Activated naive CD8-positive, alpha-beta T cell treated with anti-CD3 and anti-CD28 coated beads for 36 hours (primary cell): ENCODE measurements at regions not wholly inside any gene's neighbourhood (a gene's known extent, or its start where the extent isn't known, plus 50 kb on each side); places are given as distances from the start of the nearest gene placed in this dataset.
"Not testable (repeated sequence)": the region's sequence is repeated elsewhere in the genome, so short reads cannot be mapped to it uniquely, and the experiment has no call there.

Experiments used
- DNase-seq: peaks from one replicate; pipeline ENCODE4 v3.0.0; 2021
- H3K27ac Mint-ChIP-seq: one replicate; pipeline ENCODE4 v1.8.0; 2022; ENCODE audit warnings: mild to moderate bottlenecking, moderate library complexity, mixed read lengths
- H3K27me3 Mint-ChIP-seq: one replicate; pipeline ENCODE4 v1.8.0; 2022; ENCODE audit warnings: mild to moderate bottlenecking, mixed read lengths
- H3K36me3 Mint-ChIP-seq: one replicate; pipeline ENCODE4 v1.8.0; 2021; ENCODE audit warnings: mild to moderate bottlenecking, mixed read lengths
- H3K4me1 Mint-ChIP-seq: one replicate; pipeline ENCODE4 v1.8.0; 2021; ENCODE audit warnings: mixed read lengths
- H3K4me3 Mint-ChIP-seq: one replicate; pipeline ENCODE4 v1.8.0; 2022; ENCODE audit warnings: mild to moderate bottlenecking, moderate library complexity, mixed read lengths
- H3K9me3 Mint-ChIP-seq: one replicate; pipeline ENCODE4 v1.8.0; 2022; ENCODE audit warnings: mixed read lengths

DNA sequence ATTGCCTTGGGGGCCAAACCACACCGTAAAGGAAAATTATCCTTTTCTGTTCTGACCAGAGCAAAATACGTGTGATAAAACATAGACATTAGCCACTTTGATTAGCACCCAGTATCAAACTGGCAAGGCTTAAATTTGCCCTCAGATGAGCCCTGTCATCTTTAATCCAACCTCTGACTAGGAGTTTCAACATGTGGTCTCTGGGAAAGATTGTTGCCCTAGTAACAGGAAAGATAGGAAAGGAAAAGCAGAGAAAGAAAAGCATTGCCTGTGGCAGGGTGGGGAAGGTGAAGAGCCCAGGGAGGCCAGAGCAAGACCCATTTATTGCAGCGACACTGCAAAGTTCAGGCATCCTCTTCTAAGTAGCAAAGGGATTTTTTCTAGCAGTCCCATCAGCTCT is 181.5 kb upstream of the SCN7A start:
- H3K27me3 Mint-ChIP-seq: no peaks in the 10 kb centered on the region

GRCh38 chr2:166673986-166674385 is 179.9 kb upstream of the SCN7A start:
- no peaks in the 10 kb centered on the region for H3K27me3 Mint-ChIP-seq

More for the DNA sequence above, 181.5 kb upstream of the SCN7A start:
- Mint-ChIP-seq H3K4me1 (no peaks in the 10 kb centered on the region), H3K4me3 (no peak overlapping the region), H3K9me3 (no peaks in the 10 kb centered on the region), H3K36me3 (no peaks in the 10 kb centered on the region), H3K27ac (no peak overlapping the region)
- DNase-seq: no peak

DNA sequence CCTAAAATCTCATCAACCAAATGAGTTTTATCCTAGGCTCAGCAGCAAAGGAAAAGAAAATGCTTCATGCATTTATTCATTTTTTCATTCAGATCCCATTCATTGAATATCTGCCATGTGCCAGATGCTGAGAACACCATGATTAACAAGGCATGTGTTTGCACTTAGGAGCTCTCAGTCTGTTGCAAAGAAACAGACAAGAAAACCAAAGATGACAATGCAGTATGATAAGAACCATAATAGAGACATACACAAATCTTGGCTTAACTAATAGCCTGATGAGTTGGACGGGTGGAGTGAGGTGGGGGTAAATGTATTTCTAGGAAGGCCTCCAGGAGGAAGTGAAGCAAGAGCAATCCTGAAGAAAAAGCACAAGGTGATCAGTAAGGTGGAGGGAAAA is 177.8 kb upstream of the SCN7A start:
- H3K4me3 Mint-ChIP-seq: no peak overlapping the region
- no peaks in the 10 kb centered on the region for H3K27me3 Mint-ChIP-seq
- H3K36me3 Mint-ChIP-seq: no peaks in the 10 kb centered on the region
- H3K27ac Mint-ChIP-seq: no peak overlapping the region
- H3K4me1 Mint-ChIP-seq: no peaks in the 10 kb centered on the region
- no peaks in the 10 kb centered on the region for H3K9me3 Mint-ChIP-seq
- DNase-seq: no peak

More at GRCh38 chr2:166673986-166674385, 179.9 kb upstream of the SCN7A start:
- Mint-ChIP-seq H3K9me3 (no peaks in the 10 kb centered on the region), H3K27ac (no peak overlapping the region), H3K36me3 (no peaks in the 10 kb centered on the region), H3K4me3 (no peak overlapping the region), H3K4me1 (no peaks in the 10 kb centered on the region)
- no peak for DNase-seq

GRCh38 chr2:166671235-166671634 is 177.2 kb upstream of the SCN7A start:
- H3K36me3 Mint-ChIP-seq: no peaks in the 10 kb centered on the region
- no peaks in the 10 kb centered on the region for H3K27me3 Mint-ChIP-seq
- DNase-seq: no peak
- no peak overlapping the region for H3K4me3 Mint-ChIP-seq
- H3K27ac Mint-ChIP-seq: no peak overlapping the region
- H3K4me1 Mint-ChIP-seq: no peaks in the 10 kb centered on the region
- no peaks in the 10 kb centered on the region for H3K9me3 Mint-ChIP-seq

GRCh38 chr2:166665991-166666940 is 172.2 kb upstream of the SCN7A start:
- Mint-ChIP-seq H3K4me1 (no peaks in the 10 kb centered on the region), H3K9me3 (no peaks in the 10 kb centered on the region), H3K36me3 (no peaks in the 10 kb centered on the region), H3K4me3 (no peak overlapping the region), H3K27me3 (peaks cover 3% of the 10 kb centered on the region), H3K27ac (no peak overlapping the region)
- DNase-seq: no peak

- Mint-ChIP-seq H3K4me1 (no peaks in the 10 kb centered on the region), H3K36me3 (no peaks in the 10 kb centered on the region), H3K9me3 (no peaks in the 10 kb centered on the region), H3K27me3 (peaks cover 3% of the 10 kb centered on the region), H3K27ac (no peak overlapping the region), H3K4me3 (no peak overlapping the region)
- DNase-seq: no peak
Observed at GRCh38 chr2:166661824-166662223, 167.8 kb upstream of the SCN7A start.

DNA sequence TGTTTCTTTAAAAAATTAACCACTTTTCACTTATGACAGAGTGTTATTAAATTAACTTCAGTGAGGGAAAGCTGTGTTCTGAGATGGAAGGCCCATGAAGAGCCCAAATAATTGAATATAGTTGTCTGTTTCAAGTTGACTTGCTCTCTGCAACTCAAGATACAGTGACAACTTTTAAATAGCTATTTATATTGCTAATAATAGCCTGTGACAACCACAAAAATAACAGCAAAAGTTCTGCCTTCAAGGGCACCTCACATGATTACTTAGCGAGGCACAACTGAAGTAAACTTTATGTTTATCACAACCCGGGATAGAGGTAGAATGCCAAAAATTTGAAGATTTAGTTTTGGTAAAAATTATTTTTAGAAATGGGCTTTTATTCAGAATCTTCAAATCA is 167.3 kb upstream of the SCN7A start:
- Mint-ChIP-seq H3K36me3 (no peaks in the 10 kb centered on the region), H3K27ac (no peak overlapping the region), H3K27me3 (peaks cover 3% of the 10 kb centered on the region), H3K4me1 (no peaks in the 10 kb centered on the region), H3K9me3 (no peaks in the 10 kb centered on the region), H3K4me3 (no peak overlapping the region)
- DNase-seq: no peak

DNA sequence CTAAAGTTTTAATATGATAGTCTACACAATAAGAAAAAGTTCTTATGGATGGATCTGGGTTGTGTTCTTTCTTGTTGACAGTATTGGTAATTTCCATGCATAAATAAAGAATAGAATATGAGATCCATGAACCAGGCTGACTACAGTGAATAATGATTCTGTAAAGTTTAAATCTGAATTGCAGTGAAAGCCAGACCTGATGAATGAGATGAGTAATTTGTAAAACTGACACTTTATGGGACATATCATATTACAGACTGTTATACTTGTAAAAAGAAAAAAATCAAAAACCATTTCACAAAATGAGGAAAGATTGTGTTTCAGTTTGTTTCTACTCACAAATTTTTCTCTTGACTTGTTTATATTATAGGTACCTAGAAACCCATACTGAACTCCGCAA is 164.9 kb upstream of the SCN7A start:
- Mint-ChIP-seq H3K4me1 (no peaks in the 10 kb centered on the region), H3K27me3 (peaks cover 3% of the 10 kb centered on the region), H3K36me3 (no peaks in the 10 kb centered on the region), H3K27ac (no peak overlapping the region), H3K9me3 (no peaks in the 10 kb centered on the region), H3K4me3 (no peak overlapping the region)
- no peak for DNase-seq

GRCh38 chr2:166653185-166653813 is 159.2 kb upstream of the SCN7A start:
- Mint-ChIP-seq H3K27ac (no peak overlapping the region), H3K4me3 (no peak overlapping the region), H3K9me3 (no peaks in the 10 kb centered on the region), H3K27me3 (no peaks in the 10 kb centered on the region), H3K36me3 (no peaks in the 10 kb centered on the region), H3K4me1 (no peaks in the 10 kb centered on the region)
- no peak for DNase-seq

DNA sequence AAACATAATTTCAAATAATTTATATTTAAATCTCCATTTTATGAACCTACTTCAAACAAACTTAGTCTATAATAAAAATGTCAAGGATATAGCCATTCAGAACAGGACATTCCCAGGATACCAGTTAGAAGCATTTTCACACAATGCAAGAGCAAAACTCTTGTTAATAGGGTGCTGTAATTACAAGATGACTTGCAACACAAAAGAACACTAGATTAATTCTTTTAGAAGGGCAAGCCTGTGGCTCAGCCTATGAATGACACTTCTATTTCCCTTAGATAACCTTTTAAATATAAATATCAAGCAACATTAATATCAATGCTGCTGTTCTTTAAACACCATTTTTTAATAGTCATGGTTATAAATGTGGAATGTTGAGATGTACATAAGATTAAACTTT is 157.9 kb upstream of the SCN7A start:
- DNase-seq: no peak
- no peak overlapping the region for H3K4me3 Mint-ChIP-seq
- no peaks in the 10 kb centered on the region for H3K36me3 Mint-ChIP-seq
- H3K9me3 Mint-ChIP-seq: no peaks in the 10 kb centered on the region
- H3K27me3 Mint-ChIP-seq: no peaks in the 10 kb centered on the region
- H3K4me1 Mint-ChIP-seq: no peaks in the 10 kb centered on the region
- H3K27ac Mint-ChIP-seq: no peak overlapping the region

DNA sequence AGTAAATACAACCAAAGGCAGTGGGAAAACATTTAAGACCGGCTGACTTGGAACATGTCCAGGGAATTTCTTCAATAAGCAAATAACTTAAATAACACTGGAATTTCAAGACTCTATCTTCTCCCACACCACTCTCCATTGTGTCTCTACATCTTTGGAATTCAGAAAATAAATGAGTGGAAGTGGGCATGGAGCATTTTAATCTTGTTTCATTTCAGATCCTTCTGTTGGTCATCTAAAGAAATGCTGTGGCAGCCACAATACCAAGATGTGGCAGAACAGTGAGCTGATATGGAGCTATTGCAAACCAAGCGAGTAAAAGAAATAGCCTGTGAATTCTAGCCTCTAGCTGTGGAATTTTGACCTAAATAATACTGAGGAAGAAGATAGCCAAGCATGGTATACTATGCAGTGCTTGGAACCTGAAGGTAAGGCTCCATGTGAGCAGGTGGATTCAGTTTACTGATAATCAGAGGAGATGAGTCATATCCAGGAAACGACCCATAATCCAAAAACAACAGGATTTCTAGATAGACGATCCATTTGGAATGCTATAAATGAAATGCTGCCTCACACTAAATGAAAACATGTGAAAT is 157.1 kb upstream of the SCN7A start:
- Mint-ChIP-seq H3K27me3 (no peaks in the 10 kb centered on the region), H3K36me3 (no peaks in the 10 kb centered on the region), H3K4me3 (no peak overlapping the region), H3K9me3 (no peaks in the 10 kb centered on the region), H3K4me1 (no peaks in the 10 kb centered on the region), H3K27ac (no peak overlapping the region)
- no peak for DNase-seq

DNA sequence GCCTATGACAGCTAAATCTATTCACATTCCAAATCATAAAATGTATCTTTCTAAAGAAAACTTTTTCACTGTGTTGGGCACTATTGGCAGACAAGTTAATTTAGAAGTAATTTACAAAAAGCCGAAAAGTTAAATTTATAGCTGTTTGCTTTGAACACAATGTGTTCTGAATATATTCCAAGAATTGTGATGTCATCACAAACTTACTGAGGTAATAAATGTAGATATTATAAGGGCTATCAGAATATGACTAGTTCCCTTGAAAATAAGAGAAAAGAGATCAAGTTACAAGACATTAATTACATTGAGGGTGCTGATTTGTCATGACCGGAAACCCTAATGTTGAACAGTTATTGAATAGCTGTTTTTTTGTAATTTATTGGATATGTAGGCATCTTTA is 153.9 kb upstream of the SCN7A start:
- no peaks in the 10 kb centered on the region for H3K36me3 Mint-ChIP-seq
- no peak overlapping the region for H3K4me3 Mint-ChIP-seq
- no peak for DNase-seq
- no peaks in the 10 kb centered on the region for H3K9me3 Mint-ChIP-seq
- H3K4me1 Mint-ChIP-seq: no peaks in the 10 kb centered on the region
- no peak overlapping the region for H3K27ac Mint-ChIP-seq
- H3K27me3 Mint-ChIP-seq: no peaks in the 10 kb centered on the region

- Mint-ChIP-seq H3K9me3 (no peaks in the 10 kb centered on the region), H3K4me1 (no peaks in the 10 kb centered on the region), H3K27me3 (no peaks in the 10 kb centered on the region), H3K27ac (no peak overlapping the region), H3K4me3 (no peak overlapping the region), H3K36me3 (no peaks in the 10 kb centered on the region)
- no peak for DNase-seq
Observed at GRCh38 chr2:166643980-166644379, 149.9 kb upstream of the SCN7A start.

DNA sequence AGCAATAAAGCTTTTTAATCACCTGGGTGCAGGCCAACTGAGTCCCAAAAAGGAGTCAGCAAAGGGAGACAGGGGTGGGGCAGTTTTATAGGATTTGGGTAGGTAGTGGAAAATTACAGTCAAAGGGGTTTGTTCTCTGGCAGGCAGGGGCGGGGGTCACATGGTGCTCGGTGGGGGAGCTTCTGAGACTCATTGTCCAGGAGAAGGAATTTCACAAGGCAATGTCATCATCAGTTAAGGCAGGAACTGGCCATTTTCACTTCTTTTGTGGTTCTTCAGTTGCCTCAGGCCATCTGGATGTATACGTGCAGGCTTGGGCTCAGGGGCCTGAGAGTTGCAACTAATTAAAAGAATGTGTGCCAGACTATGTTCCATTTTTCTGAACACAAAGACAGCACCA is 147.5 kb upstream of the SCN7A start:
- not testable (repeated sequence) for H3K4me3 Mint-ChIP-seq, H3K9me3 Mint-ChIP-seq, H3K27me3 Mint-ChIP-seq, H3K27ac Mint-ChIP-seq, H3K36me3 Mint-ChIP-seq, DNase-seq, H3K4me1 Mint-ChIP-seq

DNA sequence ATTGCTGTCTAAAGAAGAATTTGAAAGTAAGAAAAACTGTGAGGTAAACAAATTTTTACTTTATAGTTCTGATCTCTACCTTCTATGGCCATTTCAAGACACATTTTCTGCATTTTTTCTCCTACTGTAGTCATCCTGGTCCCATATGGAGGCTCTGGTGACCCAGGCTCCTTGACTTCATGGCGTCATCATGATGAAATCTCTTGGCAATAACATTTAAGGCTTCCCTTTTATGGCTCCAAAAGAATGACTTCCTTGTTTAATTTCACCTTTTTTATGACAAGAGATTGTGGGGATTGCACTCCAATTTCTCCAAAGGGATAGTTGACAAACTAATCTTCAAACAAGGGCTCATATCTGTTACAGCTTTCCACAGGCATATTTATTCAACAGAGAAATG is 143.0 kb upstream of the SCN7A start:
- no peak for DNase-seq
- H3K36me3 Mint-ChIP-seq: no peaks in the 10 kb centered on the region
- H3K9me3 Mint-ChIP-seq: no peaks in the 10 kb centered on the region

More for the DNA sequence above, 143.0 kb upstream of the SCN7A start:
- Mint-ChIP-seq H3K4me1 (no peaks in the 10 kb centered on the region), H3K27ac (no peak overlapping the region), H3K27me3 (no peaks in the 10 kb centered on the region), H3K4me3 (no peak overlapping the region)
